Kidney glomerular epithelial cell (primary cell): ENCODE measurements at regions not wholly inside any gene's neighbourhood (a gene's known extent, or its start where the extent isn't known, plus 50 kb on each side); places are given as distances from the start of the nearest gene placed in this dataset.

Experiments used
- DNase-seq: peaks from one replicate; lab custom pipeline; 2025; lab: John Stamatoyannopoulos, UW

DNA sequence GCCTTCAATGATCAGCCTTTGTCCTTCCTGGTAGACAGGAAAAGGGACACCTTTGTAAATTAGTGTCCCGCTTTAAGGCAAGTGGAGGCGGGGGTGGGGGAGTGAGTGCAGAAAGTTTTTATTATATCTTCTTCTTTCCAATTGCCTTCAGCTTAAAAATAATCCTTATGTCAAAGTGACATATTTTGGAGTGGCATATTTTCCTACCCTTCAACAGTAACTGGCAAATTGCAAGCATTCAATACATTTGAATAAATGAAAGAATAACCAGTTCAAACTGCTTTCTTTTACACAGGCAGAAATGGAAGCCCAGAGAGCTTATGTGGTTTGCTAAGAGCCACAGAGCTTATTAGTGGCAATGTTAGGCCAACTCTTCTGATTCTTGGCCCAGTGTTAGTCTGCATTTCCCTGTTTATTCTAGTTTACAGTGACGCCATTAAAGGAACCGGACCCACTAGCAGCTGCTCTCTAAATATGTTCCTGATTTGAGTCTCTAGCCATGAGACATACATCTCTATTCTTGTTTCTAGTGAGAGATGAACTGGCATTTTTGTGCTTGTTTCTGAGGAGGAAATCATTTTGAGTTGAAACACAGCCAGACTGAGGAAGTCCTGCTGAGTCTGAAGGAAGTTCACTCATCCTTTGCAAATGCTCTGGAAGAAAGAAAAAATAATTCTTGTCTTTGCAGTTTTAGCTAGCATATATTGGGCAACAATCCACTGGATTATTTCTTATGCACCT lies 468.7 kb downstream of the NOVA1 start:
- no peak for DNase-seq

DNA sequence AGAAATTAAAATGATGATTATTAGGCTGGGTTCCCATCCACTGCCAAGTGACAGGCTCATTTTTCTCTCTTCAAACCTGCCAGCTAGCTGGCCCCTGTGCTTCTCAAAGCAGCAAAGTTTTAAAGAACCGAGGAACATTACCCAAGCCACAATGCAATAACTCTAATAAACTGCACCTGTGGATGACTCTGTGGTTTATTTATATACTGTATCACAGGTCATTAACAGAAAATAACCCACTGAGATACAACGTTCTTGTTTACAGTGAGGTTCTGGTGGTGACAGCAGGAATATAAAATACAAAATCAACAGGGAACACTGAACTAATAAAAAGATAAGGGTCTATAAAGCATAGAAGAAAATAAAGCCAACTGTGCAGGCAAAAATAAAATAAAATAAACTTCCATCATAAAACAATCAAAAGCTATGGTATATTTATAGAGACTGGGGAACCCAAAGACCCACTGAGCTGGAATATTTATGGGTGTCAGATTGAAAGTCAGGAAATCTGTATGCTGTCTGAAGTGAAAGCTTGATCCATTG lies 472.9 kb downstream of the NOVA1 start:
- DNase-seq = no peak

DNA sequence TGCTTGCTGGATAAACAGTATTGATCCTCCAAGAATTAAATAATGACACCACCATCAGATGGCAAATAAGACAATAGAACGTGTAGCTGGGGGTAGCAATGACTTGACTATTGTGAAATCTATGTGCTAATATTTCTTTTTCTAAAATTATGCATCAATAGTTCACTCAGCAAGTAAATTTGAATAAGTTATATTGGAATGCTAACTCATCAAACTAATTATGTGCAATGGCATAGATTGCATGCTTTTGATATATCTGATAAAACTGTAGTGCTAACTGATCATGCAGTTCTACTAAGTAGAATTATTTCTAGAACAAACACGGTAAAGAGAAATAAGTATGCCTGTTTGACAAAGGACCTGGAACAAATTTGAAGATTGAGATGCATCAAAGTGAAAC lies 474.4 kb downstream of the NOVA1 start:
- DNase-seq = no peak

DNA sequence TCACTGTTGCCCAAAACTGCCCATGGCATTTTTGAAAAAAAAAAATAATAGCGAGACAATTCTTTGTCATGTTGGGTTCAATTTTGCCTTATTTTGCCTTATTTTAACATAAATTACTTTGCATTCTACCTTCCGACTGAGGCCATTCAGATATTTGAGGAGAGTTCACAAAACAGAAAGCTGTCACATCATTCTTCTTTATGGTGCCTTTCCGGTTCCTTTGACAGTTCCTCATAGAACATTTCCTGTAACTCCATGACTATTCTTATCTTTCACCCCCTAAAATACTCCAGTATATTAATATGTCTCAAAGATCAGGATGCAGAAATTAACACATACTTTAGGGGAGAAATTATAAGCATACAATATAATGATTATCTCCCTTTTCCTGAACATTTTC lies 476.7 kb downstream of the NOVA1 start:
- no peak for DNase-seq

DNA sequence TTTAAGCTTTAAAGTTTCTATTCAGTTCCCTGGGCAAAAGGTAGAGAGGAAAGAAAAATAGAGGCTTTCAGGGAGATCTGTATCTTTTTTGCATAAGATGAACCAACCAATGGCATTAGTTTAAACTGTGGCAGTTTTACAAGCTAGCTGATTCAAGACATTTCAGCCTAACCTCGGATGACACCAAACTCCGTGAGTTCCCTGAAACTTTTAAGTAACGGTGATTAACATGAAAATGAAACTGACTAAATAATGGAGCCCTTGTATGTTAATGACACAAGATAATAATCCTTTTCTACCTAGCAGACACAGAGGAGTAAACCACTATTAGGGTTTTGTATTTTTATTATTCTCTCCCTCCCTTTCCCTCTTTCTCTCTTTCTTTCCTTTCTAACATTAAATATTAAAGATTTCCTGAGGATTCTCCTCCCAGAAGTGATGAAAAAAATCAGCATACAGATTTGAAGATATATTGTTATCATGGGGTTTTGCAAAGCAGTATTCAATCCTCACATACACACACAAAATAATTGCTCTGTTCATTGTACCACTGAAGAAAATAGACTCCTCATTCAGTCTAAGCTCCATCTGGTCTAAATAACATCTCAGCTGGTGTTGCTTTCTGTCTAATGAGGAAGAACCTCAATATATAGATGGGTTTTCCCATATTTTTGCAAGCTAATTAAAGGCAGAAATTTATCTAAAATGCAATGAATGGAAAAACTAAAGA lies 483.8 kb downstream of the NOVA1 start:
- no peak for DNase-seq

DNA sequence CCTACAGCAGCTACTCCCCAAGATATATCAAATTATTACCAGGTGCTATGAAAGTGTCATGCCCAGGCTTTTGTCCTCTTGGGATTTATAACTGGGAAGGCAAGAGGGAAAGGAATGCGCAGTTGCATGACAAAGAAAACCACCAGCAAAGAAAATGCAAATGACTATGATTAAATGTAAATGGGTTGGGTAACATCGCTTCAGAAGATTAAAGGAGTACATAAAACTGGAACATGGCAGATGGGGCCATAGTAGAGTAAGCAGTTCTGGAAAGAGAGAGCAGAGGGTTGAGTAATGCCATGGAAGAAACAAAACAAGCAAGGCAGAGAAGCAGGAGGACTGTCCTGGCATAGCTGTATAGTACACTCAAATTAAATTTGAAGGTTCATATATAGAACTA lies 493.1 kb downstream of the NOVA1 start:
- no peak for DNase-seq

DNA sequence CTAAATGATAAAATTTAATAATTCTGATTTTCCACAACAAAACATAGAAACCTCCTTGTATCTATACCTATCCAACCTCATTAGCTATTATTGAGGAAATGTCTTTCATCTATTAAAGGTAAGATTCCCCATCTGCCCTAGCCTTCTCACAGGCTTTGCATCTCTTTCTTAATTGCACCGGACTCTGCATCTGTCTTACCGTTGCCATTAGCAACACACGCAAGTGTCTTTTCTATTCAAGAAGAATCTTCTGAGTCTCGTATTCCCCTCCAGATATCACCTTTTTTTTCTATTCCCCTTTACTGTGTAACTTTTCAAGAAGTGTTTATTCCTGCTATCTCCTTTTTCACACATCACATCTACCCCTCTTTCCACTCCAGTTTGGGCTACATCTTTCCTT lies 500.0 kb downstream of the NOVA1 start:
- DNase-seq = no peak

DNA sequence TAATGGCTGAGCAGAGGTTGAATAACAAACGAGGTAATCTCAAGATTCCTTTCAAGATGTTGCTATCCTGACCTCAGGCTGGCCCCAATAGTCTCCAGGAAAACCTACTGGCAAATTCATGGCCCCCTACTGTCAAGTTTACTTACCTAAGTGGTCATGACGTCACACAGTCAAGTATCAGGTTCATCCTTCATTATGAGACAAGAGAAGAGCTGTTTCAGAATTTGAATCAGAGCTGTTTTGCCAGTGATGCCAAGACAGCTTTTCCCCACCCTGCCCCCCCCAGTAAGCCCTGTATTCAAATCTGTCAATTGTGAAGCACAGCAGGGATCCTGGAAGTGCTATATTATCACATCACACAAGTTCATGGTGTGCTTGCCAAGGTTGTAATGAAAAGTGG lies 509.6 kb downstream of the NOVA1 start:
- no peak for DNase-seq

DNA sequence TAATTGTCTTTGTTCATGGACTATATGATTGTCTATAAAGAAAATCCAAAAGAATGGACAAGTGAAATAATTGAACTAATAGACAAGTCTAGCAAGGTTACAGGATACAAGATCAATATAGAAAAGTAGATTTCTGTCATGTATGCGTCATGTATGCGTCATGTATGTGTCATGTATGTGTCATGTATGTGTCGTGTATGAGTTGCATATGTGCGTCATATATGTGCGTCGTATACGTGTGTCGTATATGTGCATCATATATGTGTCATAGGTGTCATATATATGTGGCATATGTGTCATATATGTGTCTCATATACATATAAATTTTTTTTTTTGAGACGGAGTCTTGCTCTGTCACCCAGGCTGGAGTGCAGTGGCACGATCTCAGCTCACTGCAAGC lies 516.8 kb downstream of the NOVA1 start:
- no peak for DNase-seq

DNA sequence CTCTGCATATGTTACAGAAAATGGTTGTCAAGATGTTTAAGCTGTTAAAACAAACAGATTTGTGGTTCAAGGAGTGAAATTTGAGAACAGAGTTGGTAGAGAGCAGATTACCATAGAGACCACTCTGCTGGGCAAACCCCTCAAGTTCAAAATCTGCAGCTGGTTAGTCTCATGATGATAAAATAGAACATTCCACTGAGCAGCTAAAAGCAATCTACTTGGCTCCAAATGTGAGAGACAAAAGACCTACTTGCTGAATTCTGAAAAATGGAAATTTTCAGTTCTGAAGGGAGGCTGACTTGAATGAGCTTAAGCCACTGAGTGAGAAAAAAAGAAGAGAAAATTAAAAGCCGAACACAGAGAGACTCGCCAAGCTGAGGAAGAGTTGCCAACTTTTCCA lies 519.3 kb downstream of the NOVA1 start:
- DNase-seq = no peak

DNA sequence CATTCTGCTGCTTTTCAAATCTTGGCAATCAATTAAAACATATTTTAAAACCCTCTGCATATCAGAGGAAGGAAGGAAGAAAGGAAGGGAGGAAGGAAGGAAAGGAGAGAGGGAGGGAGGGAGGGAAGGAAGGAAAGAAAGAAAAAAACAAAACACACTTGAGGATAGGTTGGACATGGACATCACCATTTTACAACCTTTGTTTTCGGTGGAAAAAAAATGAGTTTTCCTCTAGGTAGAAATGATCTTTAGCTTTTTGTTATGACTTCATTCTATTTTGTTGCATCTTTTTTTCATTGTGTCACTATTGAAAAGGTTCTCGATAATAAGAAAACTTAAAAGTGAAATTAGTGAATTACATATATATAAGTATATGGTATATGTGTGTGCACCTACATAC lies 522.9 kb downstream of the NOVA1 start:
- DNase-seq = no peak

DNA sequence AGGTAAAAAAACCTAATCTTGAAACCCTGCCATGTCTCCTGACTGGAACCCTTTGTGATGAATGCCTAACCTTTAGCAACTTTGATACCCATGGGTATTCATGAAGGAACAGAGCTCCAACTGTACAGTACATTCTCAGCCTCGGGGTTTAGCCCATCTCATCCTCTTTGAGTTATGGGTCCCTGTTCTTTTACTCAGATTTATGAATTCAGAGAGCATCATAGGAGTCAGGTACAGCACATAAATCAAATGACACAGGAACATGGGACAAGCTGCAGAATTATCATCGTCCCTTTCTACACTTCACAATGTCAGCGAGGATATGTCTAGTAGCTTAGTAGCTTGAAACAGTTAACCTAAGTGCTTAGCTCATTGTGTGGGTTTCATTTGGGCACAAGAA lies 527.4 kb downstream of the NOVA1 start:
- no peak for DNase-seq

DNA sequence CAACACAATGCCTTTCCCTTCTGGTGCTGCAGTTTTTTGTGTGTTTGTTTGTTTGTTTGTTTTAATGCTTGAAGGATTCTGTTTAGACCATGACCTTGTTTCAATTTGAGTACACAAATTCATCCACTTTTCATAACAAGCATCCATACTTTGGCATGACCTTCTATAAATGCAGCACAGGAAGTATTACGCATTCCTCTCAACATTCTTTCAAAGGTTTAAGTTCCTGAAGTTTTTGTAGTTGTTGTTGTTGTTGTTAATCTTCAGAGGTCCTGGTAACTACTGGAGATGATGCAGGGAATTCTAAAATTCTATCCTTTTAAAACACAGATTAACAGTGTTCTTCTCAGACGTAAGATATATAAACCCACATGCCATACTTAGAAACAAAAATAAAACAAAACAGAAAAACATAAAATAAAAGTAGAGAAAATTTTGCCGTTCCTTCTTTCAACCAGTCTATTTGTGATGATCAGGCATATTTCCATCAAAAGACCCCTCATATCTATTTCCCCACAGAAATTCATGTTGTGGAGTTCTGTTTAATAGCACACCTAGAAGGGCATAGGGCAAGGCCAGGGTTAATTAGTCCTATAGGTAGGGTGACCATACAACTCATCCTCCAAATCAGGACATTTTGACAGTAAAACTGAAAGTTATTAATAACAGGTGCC lies 529.9 kb downstream of the NOVA1 start:
- DNase-seq = no peak

DNA sequence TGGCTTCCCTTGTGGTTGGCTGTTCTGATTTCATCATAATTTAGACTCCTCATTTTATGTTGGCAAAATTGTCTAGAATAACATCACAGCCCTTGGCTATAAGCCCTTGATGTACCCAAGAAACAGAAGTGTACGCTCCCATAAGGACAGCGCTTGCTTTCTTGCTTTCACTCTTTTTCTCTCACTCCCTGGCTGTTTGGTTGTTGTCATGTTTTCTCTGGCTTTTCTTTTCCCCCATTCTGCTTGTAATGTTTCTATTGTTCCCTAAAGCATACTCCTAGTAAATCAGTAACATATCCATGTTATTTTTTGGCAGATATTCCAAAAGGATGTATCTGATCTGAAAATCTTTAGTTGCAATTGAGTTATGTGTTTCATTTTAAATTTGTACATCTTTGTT lies 530.5 kb downstream of the NOVA1 start:
- no peak for DNase-seq

DNA sequence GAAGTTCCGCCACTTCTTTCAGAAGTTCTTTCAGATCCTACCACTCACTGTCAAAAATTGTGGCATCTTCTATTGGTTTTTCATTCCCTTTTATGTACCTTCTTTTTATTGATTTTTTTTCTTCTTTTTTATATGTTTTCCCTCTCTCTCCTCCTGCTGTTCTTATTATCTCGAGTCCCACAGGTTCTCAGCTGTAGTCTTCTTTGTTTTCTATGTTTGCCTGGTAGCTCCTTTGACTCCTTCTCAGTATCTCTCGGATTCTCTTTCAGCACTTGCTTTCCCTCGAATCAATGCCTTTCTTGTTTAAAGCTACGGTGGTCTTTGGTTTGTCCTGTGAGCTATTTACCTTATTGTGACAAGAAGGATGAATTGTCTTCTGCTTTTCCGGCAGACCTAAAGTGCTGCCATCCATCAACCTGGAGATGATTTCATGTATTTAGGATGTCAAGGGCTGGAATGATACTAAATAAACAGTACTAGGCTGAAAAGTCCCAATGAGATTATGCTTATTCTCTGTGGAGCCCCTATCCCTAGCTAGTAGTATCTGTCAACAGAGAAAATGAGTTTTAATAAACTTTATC lies 541.7 kb downstream of the NOVA1 start:
- no peak for DNase-seq

DNA sequence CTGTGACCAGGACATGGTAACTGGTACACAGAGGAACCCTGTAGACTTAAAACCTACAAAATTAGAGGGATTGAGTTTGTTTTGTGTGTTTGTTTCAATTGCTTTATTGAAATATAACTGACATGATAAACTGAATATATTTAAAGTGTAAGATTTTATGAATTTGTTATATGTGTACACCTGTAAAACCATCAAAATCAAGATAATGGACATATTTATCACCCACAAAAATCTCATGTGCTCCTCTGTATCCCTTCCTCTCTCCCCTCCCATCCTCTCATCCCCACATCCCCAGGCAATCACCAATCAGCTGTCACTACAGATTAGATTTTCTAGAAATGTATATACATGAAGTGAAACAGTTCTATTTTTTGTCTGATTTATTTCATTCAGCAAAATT lies 565.5 kb downstream of the NOVA1 start:
- no peak for DNase-seq

DNA sequence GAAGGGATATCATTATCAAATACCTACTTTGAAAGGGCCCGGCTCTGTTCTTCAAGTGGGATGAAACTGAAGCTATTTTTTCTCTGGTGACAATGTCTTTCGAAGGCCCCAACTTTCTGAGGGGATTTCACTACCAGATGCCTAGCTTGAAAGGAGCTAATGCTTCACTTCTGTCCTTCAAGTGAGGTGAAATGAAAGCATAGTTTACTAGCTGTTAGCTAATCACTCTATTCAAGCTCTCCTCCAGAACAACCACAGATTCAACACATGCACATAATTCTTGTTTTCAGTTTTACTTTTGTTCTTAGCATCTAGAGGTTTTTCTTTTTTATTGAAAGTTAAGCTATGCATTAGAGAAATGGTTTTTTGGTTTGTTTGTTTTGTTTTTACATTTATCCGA lies 571.4 kb downstream of the NOVA1 start:
- no peak for DNase-seq

DNA sequence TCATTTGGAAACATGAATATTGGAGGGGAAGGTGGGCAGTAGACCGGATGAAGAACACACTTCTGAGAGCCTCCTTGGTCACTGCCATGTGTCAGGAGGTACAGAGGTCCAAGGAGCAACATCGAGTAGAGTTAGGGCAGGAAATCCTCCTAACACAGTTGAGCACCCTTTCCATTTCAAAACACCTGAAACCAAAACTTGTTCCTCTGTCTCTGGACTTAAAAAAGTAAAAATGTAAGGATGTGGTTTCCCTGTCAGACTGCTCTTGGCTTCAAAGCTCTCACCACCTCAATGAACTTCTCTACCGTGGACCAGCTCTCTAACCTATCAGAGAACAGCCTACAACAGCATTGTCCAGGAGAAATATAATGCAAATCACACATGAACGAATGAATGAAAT lies 573.9 kb downstream of the NOVA1 start:
- no peak for DNase-seq

DNA sequence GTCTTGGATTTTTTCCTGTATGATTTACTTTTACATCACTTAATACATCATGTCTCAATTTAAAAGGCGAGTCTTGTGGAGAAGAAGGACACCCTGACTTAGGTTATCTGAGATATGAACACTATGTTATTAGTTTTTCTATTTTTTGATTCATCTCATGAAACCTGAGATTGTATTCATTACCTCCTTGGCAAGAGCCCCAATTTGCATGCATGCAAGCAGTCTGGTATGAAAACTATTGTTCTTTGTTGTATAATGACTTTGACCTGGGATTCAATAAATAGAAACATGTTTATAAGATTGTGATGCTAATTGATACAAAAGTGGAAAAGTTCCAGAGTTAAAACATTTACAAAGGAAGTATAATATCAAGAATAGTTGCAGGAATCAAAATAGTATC lies 576.1 kb downstream of the NOVA1 start:
- DNase-seq = no peak

DNA sequence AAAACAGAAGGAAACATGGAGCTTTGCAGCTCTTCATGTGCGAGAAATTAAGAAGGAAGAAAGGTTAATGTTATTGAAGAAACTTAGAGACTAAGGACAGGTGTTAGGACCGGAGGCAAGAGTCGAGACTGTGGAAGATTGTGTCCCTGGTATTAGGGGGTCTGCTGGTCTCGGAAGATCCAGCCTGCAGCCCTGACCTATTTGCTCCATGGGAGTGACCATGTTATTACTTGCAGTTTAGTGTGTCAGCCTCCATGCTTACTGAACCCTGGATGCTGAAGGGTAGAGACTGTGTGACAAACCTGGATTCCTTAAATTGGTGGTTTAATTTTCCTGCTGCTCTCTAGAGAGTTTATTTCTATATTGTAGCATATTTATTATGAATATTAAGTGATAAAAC lies 580.6 kb downstream of the NOVA1 start:
- no peak for DNase-seq

DNA sequence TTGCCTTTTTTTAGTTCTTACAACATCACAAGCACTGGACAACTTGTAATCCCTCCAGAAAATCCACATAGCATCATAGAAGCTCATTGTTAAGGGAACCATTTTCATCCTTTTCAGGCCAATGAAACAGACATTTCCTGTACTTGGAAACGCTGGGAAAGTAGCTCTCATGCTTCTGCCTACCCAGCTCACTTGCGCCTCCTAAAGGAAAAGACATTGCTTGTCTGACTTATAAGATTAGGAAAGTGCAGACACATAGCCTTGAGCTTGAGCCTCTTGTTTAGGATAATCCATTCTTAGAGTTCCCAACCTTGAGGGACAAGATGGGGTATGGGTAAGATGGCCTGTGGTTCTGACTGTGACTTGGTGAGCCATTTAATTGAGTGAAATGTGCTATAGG lies 589.5 kb downstream of the NOVA1 start:
- no peak for DNase-seq

DNA sequence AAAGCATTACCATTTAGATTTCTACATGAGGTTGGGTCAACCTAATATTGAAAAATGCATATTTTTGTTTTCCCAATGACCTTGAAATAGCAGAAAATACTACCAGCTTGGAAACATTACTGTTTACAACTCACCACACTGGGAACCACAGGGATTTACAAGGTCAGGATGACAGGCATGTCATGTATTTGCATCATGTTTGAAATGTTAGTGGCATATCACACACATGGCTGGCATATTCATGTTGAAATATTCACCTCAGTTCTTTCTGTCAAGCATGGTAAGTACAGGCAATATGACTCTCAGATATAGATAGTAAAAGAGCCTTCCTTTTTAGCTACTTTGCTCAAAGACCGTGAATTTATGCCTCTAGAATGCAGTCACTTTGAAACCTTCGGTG lies 593.5 kb downstream of the NOVA1 start:
- DNase-seq = no peak

DNA sequence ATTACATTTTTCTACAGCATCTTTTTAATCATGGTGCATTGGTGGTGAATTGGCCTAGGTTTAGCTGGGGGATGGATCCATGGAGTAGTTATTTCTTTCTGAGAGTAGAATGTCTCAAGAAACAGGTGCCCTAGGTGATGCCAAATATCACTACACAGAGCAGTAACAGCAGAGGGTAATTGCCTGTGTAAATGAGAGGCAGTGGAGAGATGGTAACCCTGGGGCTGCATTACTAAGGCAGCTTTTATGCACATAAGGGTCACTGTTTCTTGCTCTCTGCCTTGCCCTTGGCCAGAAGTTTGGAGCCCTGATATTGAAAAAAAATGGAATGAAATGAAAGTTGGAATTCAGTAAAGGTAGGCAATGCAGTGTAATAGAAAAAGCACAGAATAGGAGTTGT lies 604.0 kb downstream of the NOVA1 start:
- no peak for DNase-seq
